Activated CD8-positive, alpha-beta memory T cell treated with anti-CD3 and anti-CD28 coated beads, Interleukin-2, amount 50 U/mL, for 24 hours (primary cell): ENCODE measurements at regions not wholly inside any gene's neighbourhood (a gene's known extent, or its start where the extent isn't known, plus 50 kb on each side); places are given as distances from the start of the nearest gene placed in this dataset.
"Not testable (repeated sequence)": the region's sequence is repeated elsewhere in the genome, so short reads cannot be mapped to it uniquely, and the experiment has no call there.

Experiments
- DNase-seq: peaks from one replicate; pipeline ENCODE4 v3.0.0-alpha.2; 2020; ENCODE audit errors: extremely low read depth

- not testable (repeated sequence) for DNase-seq
Measured at GRCh38 chr18:14460364-14460763, 83.0 kb downstream of the POTEC start.

GRCh38 chr18:14459826-14460225 is 83.6 kb downstream of the POTEC start:
- not testable (repeated sequence) for DNase-seq

- DNase-seq, result peak; percentile 25
Measured at GRCh38 chr18:14458009-14458945, 85.1 kb downstream of the POTEC start.

- DNase-seq, result not testable (repeated sequence)
Measured at GRCh38 chr18:14450637-14451009, 92.8 kb downstream of the POTEC start.

GRCh38 chr18:14449995-14450636 is 93.3 kb downstream of the POTEC start:
- not testable (repeated sequence) for DNase-seq

- not testable (repeated sequence) for DNase-seq
Measured at GRCh38 chr18:14449062-14449461, 94.3 kb downstream of the POTEC start.

- DNase-seq, result not testable (repeated sequence)
Measured at GRCh38 chr18:14447715-14448114, 95.7 kb downstream of the POTEC start.

GRCh38 chr18:14435460-14435859 is 107.9 kb downstream of the POTEC start:
- DNase-seq, result not testable (repeated sequence)

- not testable (repeated sequence) for DNase-seq
Measured at GRCh38 chr18:14432371-14432770, 111.0 kb downstream of the POTEC start.

- DNase-seq, result peak; percentile 14
Measured at GRCh38 chr18:14431031-14431521, 112.3 kb downstream of the POTEC start.

- not testable (repeated sequence) for DNase-seq
Measured at GRCh38 chr18:14415806-14416205, 127.6 kb downstream of the POTEC start.

- not testable (repeated sequence) for DNase-seq
Measured at GRCh38 chr18:14415399-14415798, 128.0 kb downstream of the POTEC start.

- DNase-seq, result not testable (repeated sequence)
Measured at GRCh38 chr18:14395533-14395932, 147.9 kb downstream of the POTEC start.

GRCh38 chr18:14393563-14394103 is 149.8 kb downstream of the POTEC start:
- DNase-seq, result not testable (repeated sequence)

- not testable (repeated sequence) for DNase-seq
Measured at GRCh38 chr18:14392604-14393003, 150.8 kb downstream of the POTEC start.

- not testable (repeated sequence) for DNase-seq
Measured at GRCh38 chr18:14384961-14385360, 158.4 kb downstream of the POTEC start.

- DNase-seq, result not testable (repeated sequence)
Measured at GRCh38 chr18:14382666-14383065, 160.7 kb downstream of the POTEC start.

- not testable (repeated sequence) for DNase-seq
Measured at GRCh38 chr18:14379489-14379888, 163.9 kb downstream of the POTEC start.

- DNase-seq, result not testable (repeated sequence)
Measured at GRCh38 chr18:14378376-14378775, 165.0 kb downstream of the POTEC start.

GRCh38 chr18:14361346-14361745 is 182.1 kb downstream of the POTEC start:
- not testable (repeated sequence) for DNase-seq

GRCh38 chr18:14357553-14358297 is 185.7 kb downstream of the POTEC start:
- DNase-seq, result not testable (repeated sequence)
